ENCODE measurements at regions not wholly inside any gene's neighbourhood (a gene's known extent, or its start where the extent isn't known, plus 50 kb on each side); places are given as distances from the start of the nearest gene placed in this dataset.

DNA sequence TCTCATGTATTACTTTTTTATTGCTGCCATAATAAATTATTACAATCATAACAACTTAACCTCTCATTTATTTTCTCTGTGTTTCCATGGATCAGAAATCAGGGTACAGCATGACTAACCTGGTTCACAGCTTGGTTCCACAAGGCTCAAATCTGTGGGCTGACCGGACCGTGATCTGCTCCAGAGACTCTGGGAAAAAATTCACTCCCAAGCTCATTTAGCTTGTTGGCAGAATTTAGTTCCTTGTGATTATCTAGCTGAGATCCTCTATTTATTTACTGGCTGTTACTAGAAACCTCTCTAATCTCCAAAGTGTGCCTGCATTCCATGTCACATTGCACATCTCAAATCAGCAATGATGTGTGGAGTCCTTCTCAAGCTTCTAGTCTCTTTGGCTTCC, 386.6 kb downstream of the DIPK2A start:
- no peak overlapping the region for H3K9ac ChIP-seq (ENCODE audit: extremely low read depth, insufficient read length, low read length)
- Mint-ChIP-seq H3K27me3 (ENCODE audit: low read depth) (no peaks in the 10 kb centered on the region), H3K4me3 (no peak overlapping the region), H3K4me1 (no peaks in the 10 kb centered on the region), H3K36me3 (ENCODE audit: insufficient read depth in 1 of 3, low read depth in 3 of 3) (no peaks in the 10 kb centered on the region), H3K27ac (peak overlapping the region in 1 of 3 experiments; percentile 70; a peak in 1 of 7 replicates), H3K9me3 (no peaks in the 10 kb centered on the region)
- no peak overlapping the region for H3T11ph ChIP-seq (ENCODE audit: low read length)
- H3K23ac ChIP-seq (ENCODE audit: insufficient read length, low read depth, low read length), result no peak overlapping the region
- H3K56ac ChIP-seq (ENCODE audit: insufficient read length, low read depth, low read length), result no peak overlapping the region
- H3K79me1 ChIP-seq (ENCODE audit: insufficient read depth, low read depth, low read length, poor library complexity, severe bottlenecking), result no peaks in the 10 kb centered on the region
- no peaks in the 10 kb centered on the region for H3K79me2 ChIP-seq (ENCODE audit: insufficient read depth, low read length)
- H2BK15ac ChIP-seq (ENCODE audit: low read depth, low read length), result no peak overlapping the region
- H2AFZ ChIP-seq (ENCODE audit: low read length), result no peak overlapping the region
- no peak overlapping the region for H4K8ac ChIP-seq (replicated peaks; ENCODE audit: insufficient read length, low read depth, low read length)
- H3K14ac ChIP-seq (ENCODE audit: insufficient read depth, low read length), result no peak overlapping the region
- no peaks in the 10 kb centered on the region for H3K27me3 ChIP-seq (ENCODE audit: insufficient read depth, low read length)
- H3K4me1 ChIP-seq (ENCODE audit: insufficient read depth, low read length), result no peaks in the 10 kb centered on the region
- H3K4ac ChIP-seq (ENCODE audit: low read depth, low read length), result no peak overlapping the region
- H3K23me2 ChIP-seq (ENCODE audit: insufficient read length, low read depth, low read length, poor library complexity, severe bottlenecking), result no peaks in the 10 kb centered on the region
- no peaks in the 10 kb centered on the region for H3K9me3 ChIP-seq (ENCODE audit: control insufficient read depth, low read depth, low read length)
- no peak overlapping the region for H2AK5ac ChIP-seq (ENCODE audit: insufficient read length, low read length)
- WGBS (ENCODE audit: extremely low coverage, insufficient read length, low lambda C conversion rate), result no CpG with 5 or more reads among the region's 2 CpGs
- no peak overlapping the region for H2BK120ac ChIP-seq (ENCODE audit: low read depth, low read length, poor library complexity, severe bottlenecking)
- no peak overlapping the region for H3K27ac ChIP-seq (ENCODE audit: insufficient read length, low read depth, low read length)
- no peak overlapping the region for H4K91ac ChIP-seq (ENCODE audit: insufficient read length, low read depth, low read length)
- no peak for DNase-seq
- no peak for TF ChIP-seq CTCF (conservative IDR thresholded peaks at IDR 0.05)
- no peak overlapping the region for H3K4me2 ChIP-seq (ENCODE audit: insufficient read depth, insufficient read length, low read length)
- H4K20me1 ChIP-seq (ENCODE audit: control insufficient read depth, insufficient read depth, insufficient read length), result no peaks in the 10 kb centered on the region
- H3K18ac ChIP-seq (ENCODE audit: insufficient read length, low read depth, low read length), result no peak overlapping the region
- H2BK12ac ChIP-seq (ENCODE audit: insufficient read length, low read depth, low read length), result no peak overlapping the region
- H4K5ac ChIP-seq (ENCODE audit: insufficient read length, low read depth, low read length), result no peak overlapping the region
- H2BK20ac ChIP-seq (ENCODE audit: low read depth, low read length, poor library complexity, severe bottlenecking), result no peak overlapping the region
- H2BK5ac ChIP-seq (ENCODE audit: insufficient read length, low read length), result no peak overlapping the region

Measured in H9 (cell line).